ENCODE measurements at regions not wholly inside any gene's neighbourhood (a gene's known extent, or its start where the extent isn't known, plus 50 kb on each side); places are given as distances from the start of the nearest gene placed in this dataset.
"Not testable (repeated sequence)": the region's sequence is repeated elsewhere in the genome, so short reads cannot be mapped to it uniquely, and the experiment has no call there.

DNA sequence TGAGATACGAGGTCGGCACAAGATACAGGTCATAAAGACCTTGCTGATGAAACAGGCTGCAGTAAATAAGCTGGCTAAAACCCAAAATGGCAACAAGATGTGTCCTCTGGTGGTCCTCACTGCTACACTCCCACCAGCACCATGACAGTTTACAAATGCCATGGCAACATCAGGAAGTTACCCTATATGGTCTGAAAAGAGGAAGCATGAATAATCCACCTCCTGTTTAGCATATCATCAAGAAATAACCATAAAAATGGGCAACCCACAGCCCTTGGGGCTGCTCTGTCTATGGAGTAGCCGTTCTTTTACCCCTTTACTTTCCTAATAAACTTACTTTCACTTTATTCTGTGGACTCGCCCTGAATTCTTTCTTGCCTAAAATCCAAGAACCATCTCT is 102.0 kb upstream of the KLF13 start:
- not testable (repeated sequence) for TF ChIP-seq CTCF, POLR2A (IDR thresholded peaks at IDR 0.05)

Data from right lobe of liver (tissue), 4 donors.